ENCODE measurements at regions not wholly inside any gene's neighbourhood (a gene's known extent, or its start where the extent isn't known, plus 50 kb on each side); places are given as distances from the start of the nearest gene placed in this dataset.

- H3K4me1 ChIP-seq = no peaks in the 10 kb centered on the region
- no peaks in the 10 kb centered on the region for H3K36me3 ChIP-seq
- H3K27ac ChIP-seq = no peak overlapping the region
- H3K9me3 ChIP-seq = no peaks in the 10 kb centered on the region
- no peak for DNase-seq (ENCODE audit: low spot score in 2 of 2)
- H3K27me3 ChIP-seq = no peaks in the 10 kb centered on the region
- no peak overlapping the region for H3K4me3 ChIP-seq
- TF ChIP-seq POLR2AphosphoS5 (IDR thresholded peaks at IDR 0.05) = no peak
- TF ChIP-seq CTCF (IDR thresholded peaks at IDR 0.05) = no peak
- TF ChIP-seq EP300 (IDR thresholded peaks at IDR 0.05) = no peak
- TF ChIP-seq POLR2A (IDR thresholded peaks at IDR 0.05) = no peak
- WGBS = 54% methylated on average over 2 of the region's 2 CpGs
Measured at GRCh38 chr18:43420950-43421349, 143.7 kb upstream of the SYT4 start.

- Histone ChIP-seq H3K9me3 (no peaks in the 10 kb centered on the region), H3K4me1 (no peaks in the 10 kb centered on the region), H3K4me3 (no peak overlapping the region), H3K36me3 (no peaks in the 10 kb centered on the region), H3K27ac (no peak overlapping the region), H3K27me3 (no peaks in the 10 kb centered on the region)
- TF ChIP-seq EP300 (IDR thresholded peaks at IDR 0.05) (no peak), CTCF (IDR thresholded peaks at IDR 0.05) (no peak), POLR2AphosphoS5 (IDR thresholded peaks at IDR 0.05) (no peak), POLR2A (IDR thresholded peaks at IDR 0.05) (no peak)
- 28% methylated on average over 4 of the region's 4 CpGs for WGBS
- DNase-seq (ENCODE audit: low spot score in 2 of 2) = no peak
Measured at GRCh38 chr18:43422518-43422917, 145.2 kb upstream of the SYT4 start.

GRCh38 chr18:43435851-43436250 is 158.6 kb upstream of the SYT4 start:
- no peak overlapping the region for H3K27ac ChIP-seq
- TF ChIP-seq POLR2A (IDR thresholded peaks at IDR 0.05) (no peak), EP300 (IDR thresholded peaks at IDR 0.05) (no peak), CTCF (IDR thresholded peaks at IDR 0.05) (no peak), POLR2AphosphoS5 (IDR thresholded peaks at IDR 0.05) (no peak)
- H3K27me3 ChIP-seq = no peaks in the 10 kb centered on the region
- H3K36me3 ChIP-seq = no peaks in the 10 kb centered on the region
- no peak overlapping the region for H3K4me3 ChIP-seq
- H3K9me3 ChIP-seq = peaks cover 11% of the 10 kb centered on the region
- H3K4me1 ChIP-seq = no peaks in the 10 kb centered on the region
- no peak for DNase-seq (ENCODE audit: low spot score in 2 of 2)
- 81% methylated on average over 3 of the region's 3 CpGs for WGBS

- no peak overlapping the region for H3K27ac ChIP-seq
- H3K36me3 ChIP-seq = no peaks in the 10 kb centered on the region
- H3K9me3 ChIP-seq = peaks cover 11% of the 10 kb centered on the region
- no peak overlapping the region for H3K4me3 ChIP-seq
- TF ChIP-seq CTCF (IDR thresholded peaks at IDR 0.05) (no peak), POLR2AphosphoS5 (IDR thresholded peaks at IDR 0.05) (no peak), EP300 (IDR thresholded peaks at IDR 0.05) (no peak), POLR2A (IDR thresholded peaks at IDR 0.05) (no peak)
- no peak for DNase-seq (ENCODE audit: low spot score in 2 of 2)
- WGBS = 77% methylated on average over 4 of the region's 4 CpGs
- H3K27me3 ChIP-seq = no peaks in the 10 kb centered on the region
- H3K4me1 ChIP-seq = no peaks in the 10 kb centered on the region
Measured at GRCh38 chr18:43442131-43442530, 164.8 kb upstream of the SYT4 start.

GRCh38 chr18:43442571-43442970 is 165.3 kb upstream of the SYT4 start:
- no peak for DNase-seq (ENCODE audit: low spot score in 2 of 2)
- TF ChIP-seq POLR2A (IDR thresholded peaks at IDR 0.05) = no peak
- no peak for TF ChIP-seq POLR2AphosphoS5 (IDR thresholded peaks at IDR 0.05)
- no peak for TF ChIP-seq CTCF (IDR thresholded peaks at IDR 0.05)
- TF ChIP-seq EP300 (IDR thresholded peaks at IDR 0.05) = no peak
- no peak overlapping the region for H3K27ac ChIP-seq
- no peaks in the 10 kb centered on the region for H3K4me1 ChIP-seq
- 58% methylated on average over 1 of the region's 1 CpG for WGBS
- no peaks in the 10 kb centered on the region for H3K27me3 ChIP-seq
- no peaks in the 10 kb centered on the region for H3K36me3 ChIP-seq
- H3K9me3 ChIP-seq = peaks cover 11% of the 10 kb centered on the region
- no peak overlapping the region for H3K4me3 ChIP-seq

Measured in suprapubic skin (tissue), 4 donors.